NB4 (cell line): ENCODE measurements at regions not wholly inside any gene's neighbourhood (a gene's known extent, or its start where the extent isn't known, plus 50 kb on each side); places are given as distances from the start of the nearest gene placed in this dataset.

Experiments
- CTCF ChIP-seq: IDR thresholded peaks from one replicate; pipeline ENCODE4 v1.5.1; 2012; ENCODE audit warnings: low read depth, low read length
- POLR2A ChIP-seq: IDR thresholded peaks from 2 replicates; pipeline ENCODE4 v1.6.1; 2011; ENCODE audit warnings: mild to moderate bottlenecking; ENCODE audit not compliant: insufficient read length; ENCODE audit errors: extremely low read depth

- no peak for TF ChIP-seq CTCF
- no peak for TF ChIP-seq POLR2A
These were observed 210.0 kb upstream of the IGFBP7 start for GRCh38 chr4:57320217-57320616.
